Stimulated activated CD4-positive, alpha-beta T cell treated with anti-CD3 and anti-CD28 coated beads, Interleukin-1b, Interleukin-23, amount 100 ng/mL, for 24 hours (primary cell): ENCODE measurements at regions not wholly inside any gene's neighbourhood (a gene's known extent, or its start where the extent isn't known, plus 50 kb on each side); places are given as distances from the start of the nearest gene placed in this dataset.
"Not testable (repeated sequence)": the region's sequence is repeated elsewhere in the genome, so short reads cannot be mapped to it uniquely, and the experiment has no call there.

Experiments used
- DNase-seq, 4 experiments: peaks; one replicate each; pipeline ENCODE4 v3.0.0-alpha.2; 2020; ENCODE audit warnings: low read depth in 4 of 4, low spot score in 1 of 4

DNA sequence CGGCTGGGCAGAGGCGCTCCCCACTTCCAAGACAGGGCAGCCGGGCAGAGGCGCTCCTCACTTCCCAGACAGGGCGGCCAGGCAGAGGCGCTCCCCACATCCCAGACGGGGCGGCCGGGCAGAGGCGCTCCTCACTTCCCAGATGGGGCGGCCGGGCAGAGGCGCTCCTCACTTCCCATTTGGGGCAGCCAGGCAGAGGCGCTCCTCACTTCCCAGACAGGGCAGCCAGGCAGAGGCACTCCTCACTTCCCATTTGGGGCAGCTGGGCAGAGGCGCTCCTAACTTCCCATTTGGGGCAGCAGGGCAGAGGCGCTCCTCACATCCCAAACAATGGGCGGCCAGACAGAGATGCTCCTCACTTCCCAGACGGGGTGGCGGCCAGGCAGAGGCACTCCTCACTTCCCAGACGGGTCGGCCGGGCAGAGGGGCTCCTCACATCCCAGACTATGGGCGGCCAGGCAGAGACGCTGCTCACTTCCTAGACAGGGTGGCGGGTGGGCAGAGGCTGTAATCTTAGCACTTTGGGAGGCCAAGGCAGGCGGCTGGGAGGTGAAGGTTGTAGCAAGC, 344.4 kb downstream of the TUBA3C start:
- DNase-seq: not testable (repeated sequence)

DNA sequence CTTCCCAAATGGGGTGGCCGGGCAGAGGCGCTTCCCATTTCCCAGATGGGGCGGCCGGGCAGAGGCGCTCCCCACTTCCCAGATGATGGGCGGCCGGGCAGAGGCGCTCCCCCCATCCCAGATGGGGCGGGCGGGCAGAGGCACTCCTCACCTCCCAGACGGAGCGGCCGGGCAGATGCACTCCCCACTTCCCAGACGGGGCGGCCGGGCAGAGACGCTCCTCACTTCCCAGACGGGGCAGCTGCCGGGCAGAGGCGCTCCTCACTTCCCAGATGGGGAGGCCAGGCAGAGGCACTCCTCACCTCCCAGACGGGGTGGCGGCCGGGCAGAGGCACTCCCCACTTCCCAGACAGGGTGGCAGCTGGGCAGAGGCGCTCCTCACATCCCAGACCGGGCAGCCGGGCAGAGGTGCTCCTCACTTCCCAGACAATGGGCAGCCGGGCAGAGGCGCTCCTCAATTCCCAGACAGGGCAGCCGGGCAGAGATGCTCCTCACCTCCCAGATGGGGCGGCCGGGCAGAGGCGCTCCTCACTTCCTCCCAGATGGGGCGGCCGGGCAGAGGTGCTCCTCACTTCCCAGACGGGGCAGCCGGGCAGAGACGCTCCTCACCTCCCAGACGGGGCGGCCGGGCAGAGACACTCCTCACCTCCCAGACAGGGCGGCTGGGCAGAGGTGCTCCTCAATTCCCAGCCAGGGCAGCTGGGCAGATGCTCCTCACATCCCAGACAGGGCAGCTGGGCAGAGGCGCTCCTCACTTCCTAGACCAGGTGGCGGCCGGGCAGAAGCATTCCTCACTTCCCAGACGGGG, 345.0 kb downstream of the TUBA3C start:
- not testable (repeated sequence) for DNase-seq

DNA sequence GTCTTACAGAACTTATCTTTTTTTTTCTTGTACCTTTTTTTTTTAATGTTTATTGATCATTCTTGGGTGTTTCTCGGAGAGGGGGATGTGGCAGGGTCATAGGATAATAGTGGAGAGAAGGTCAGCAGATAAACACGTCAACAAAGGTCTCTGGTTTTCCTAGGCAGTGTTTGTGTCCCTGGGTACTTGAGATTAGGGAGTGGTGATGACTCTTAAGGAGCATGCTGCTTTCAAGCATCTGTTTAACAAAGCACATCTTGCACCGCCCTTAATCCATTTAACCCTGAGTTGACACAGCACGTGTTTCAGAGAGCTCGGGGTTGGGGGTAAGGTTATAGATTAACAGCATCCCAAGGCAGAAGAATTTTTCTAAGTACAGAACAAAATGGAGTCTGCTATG, 345.9 kb downstream of the TUBA3C start:
- not testable (repeated sequence) for DNase-seq

- not testable (repeated sequence) for DNase-seq
Measured at GRCh38 chr13:18824678-18825077, 356.9 kb downstream of the TUBA3C start.

DNA sequence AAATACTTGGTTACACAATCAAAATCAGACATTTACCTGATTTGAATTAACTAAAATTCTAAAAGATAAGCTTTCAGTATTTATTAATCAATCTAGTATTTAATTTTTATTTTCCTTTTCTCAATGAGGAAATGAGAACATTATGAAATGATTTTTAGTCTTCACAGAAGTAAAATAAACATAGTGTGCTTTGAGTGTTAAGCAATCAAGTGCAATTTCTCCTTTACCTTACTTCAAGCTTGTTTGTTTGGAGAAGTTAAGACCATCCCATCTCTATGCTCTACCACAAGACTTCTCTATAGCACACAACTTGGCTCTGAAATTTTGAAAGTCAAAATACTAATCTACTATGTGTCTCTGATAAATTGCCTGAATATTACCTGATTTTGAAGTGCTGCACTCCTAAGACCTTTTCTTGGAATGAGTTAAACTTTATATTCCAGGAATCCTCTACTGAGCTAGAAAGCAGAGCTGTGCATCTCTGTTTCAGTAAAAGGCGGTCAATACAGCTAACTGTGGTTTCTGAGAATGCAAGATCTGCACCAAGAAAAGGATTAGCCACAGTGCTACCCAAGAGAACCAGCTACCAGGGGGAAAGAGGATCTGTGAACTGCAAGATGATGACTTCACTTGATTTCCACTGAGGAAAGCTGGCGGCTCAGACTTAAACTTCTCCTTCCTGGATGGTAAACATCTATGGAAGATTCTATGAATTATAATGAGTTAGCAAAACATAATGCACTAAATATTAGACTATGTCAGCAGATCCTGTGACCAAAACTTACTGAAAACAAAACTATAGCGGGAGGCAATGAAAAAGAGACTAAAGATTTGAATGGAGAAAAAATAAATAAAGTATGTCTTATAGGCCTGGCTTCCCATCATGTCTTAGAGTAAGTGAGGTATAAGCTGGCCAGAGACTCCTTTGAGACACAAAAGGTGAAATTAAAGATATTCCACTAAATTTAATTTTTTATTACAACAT, 358.7 kb downstream of the TUBA3C start:
- not testable (repeated sequence) for DNase-seq

DNA sequence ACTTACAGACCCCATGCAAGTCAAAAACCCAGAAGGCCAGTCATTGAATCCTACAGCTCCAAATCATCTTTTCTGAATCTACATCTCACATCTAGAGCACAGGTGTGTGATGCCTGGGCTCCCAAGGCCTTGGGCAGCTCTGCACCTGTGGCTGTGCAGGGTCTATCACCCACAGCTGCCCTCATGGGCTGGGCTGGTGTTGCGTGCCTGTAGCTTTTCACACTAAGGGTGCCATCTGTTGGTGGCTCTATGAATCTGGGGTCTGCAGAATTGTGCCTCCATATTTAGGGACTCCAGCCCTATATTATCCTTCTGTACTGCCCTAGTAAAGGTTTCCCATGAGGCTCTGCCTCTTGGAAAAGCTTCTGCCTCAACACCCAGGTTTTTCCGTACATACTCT, 407.6 kb downstream of the TUBA3C start:
- not testable (repeated sequence) for DNase-seq

GRCh38 chr13:18741696-18742095, 439.9 kb downstream of the TUBA3C start:
- DNase-seq: not testable (repeated sequence)

DNA sequence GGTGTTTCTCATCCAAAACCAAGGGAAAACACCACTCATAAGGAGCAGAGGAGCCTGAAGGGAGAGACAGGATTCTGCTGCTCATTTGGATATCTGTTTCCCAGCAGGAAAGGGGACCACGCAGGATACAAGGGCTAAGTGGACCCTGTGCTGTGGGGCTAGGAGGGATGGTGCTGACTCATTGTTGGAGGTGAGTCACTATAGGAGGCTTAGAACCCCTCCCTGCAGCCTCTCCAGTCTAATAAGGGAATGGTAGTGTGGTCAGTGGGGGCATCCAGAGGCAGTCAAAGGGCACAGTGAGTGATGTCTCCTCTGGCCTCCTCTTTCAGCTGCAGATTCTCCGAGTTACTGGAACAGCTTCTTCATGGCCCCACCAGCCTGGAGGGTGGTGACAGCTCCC, 442.3 kb downstream of the TUBA3C start:
- no peak for DNase-seq

GRCh38 chr13:18738086-18738485, 443.5 kb downstream of the TUBA3C start:
- not testable (repeated sequence) for DNase-seq

DNA sequence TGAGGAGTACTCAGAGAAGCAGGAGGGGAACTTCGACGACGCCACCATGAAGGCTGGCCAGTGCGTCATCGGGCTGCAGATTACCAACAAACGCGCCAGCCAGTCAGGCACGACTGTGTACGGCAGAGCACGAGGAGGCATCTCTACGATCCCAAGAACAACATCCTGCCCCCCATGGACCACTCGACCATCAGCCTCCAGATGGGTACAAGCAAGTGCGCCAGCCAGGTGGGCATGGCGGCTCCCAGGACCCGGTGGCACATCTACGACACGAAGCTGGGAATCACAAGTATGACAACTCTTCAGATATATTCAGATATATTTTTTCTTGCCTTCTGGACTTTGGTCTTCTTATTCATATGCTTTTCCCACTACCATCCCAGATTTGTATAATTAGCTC, 454.5 kb downstream of the TUBA3C start:
- not testable (repeated sequence) for DNase-seq

GRCh38 chr13:18726524-18726923, 455.1 kb downstream of the TUBA3C start:
- not testable (repeated sequence) for DNase-seq

DNA sequence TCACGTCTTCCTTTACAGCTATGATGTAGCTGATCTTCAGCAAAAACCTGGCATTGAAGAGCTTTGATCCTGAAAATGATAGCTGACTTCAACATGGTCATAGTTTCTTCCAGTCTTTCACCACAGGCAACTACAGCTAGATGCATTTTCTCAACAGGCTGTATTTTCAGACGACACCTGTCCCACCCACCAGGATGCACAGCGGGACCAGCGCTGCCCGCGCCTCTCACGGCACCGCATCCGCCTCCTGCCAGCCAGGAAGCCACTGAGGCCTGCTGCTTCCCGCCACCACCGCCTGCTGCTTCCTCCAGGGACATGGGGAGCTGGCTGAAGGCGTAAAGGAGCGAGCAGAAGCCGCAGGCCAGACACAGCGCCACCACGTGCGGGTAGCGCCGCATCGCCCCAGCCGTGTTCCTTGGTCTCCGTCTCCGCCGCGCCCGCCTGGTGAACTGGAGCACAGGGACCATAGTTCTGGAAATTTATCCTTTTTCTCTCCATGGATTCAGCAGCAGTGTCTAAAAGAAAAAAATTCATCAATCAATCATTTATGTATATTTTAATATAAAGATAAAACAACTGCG, 456.3 kb downstream of the TUBA3C start:
- DNase-seq: not testable (repeated sequence)

- no peak for DNase-seq
Measured at GRCh38 chr13:18714889-18715288, 466.7 kb downstream of the TUBA3C start.

- not testable (repeated sequence) for DNase-seq
Measured at GRCh38 chr13:18710673-18711072, 471.0 kb downstream of the TUBA3C start.

- DNase-seq: not testable (repeated sequence)
Measured at GRCh38 chr13:18706538-18706937, 475.1 kb downstream of the TUBA3C start.

DNA sequence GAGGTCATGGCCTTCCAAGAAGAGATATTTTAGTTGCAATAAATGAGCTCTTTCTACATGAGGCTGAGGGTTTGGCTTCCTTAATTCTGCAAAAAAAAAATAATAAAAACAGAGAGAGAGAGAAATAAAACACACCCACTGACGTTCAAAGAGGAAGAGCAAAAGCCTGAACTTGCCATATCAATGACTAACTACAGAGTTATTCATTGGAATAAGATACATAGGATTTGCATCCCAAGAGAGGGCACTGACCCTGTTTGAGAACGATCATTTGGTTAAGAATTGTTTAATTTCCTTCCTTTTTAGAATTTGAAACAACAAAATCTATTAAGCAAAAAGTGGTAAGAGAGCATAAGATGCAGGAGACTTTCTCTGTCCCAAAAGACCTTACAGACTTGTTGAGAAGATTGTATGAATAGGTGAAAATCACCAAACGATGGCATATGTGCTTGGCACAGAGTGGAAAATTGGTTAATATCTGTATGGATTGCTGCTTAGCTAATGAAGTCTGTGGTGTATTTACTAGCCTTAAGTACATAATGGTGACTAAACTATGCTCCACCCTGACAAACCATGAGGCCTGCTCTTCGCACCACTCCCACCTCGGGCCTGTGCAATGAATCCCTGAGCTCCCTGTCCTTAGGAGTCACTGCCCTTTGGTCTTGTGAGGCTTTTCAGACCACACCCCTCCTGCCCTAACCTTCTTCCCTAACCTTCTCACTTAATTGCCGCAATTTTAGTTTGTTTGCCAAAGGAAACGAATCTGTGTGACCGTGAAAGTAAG, 479.0 kb downstream of the TUBA3C start:
- not testable (repeated sequence) for DNase-seq

DNA sequence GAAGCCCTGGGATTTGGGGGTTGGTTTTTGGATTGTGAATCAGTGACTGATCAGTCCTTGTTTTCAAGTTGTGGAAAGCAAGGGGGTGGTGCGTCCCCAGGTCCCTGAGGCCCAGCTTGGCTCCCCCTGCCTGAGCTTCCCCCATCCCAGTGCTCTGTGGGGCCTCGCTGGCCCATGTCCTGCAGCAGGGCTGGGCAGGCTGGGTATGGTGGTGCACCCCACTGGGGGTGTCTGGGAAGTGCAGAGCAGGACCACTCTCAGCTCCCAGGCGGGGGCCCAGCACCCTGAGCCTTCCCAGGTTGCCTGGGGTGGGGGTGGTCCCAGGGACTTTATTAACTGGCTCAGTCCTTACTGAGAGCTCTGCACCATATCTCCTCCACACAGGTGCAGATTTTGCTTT, 483.3 kb downstream of the TUBA3C start:
- not testable (repeated sequence) for DNase-seq

DNA sequence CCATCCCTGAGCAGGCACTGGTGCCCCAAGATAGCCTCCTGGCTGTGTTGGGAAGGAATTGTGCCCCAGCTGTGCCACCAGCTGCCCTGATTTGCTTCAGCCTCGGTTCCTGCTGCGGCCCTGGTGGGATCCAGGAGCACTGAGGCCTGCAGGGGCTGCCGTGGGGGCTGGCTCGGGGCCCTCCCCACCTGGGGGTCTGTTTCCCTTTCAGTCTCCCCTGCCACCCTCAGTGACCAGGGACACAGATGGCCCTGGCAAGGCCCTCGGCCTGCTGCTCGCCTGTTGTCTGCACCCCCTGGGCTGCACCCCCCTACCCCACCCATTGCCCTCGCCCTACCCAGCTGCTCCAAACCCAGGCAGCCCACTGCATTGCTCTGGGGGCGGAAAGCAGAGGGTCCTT, 483.8 kb downstream of the TUBA3C start:
- not testable (repeated sequence) for DNase-seq

GRCh38 chr13:18697221-18697620, 484.4 kb downstream of the TUBA3C start:
- DNase-seq: not testable (repeated sequence)

DNA sequence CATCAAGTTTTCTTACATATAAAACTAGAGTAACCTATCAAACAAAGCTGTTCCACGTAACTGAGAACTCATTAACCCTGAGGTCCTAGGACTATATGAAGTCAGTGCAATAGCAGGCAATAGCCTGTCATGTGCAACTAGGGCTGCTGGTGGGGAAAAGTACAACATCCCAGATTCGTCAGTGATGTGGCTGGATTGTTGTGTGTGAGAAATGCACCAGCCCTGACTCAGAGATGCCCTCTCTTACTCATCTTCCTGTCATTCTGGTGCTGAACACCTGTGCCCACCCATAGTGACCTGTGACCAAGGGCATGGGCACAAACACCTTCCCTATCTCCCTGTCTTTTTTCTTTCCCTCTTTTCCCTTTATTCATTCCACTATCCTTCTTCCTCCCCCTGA, 504.2 kb downstream of the TUBA3C start:
- DNase-seq: not testable (repeated sequence)
